ENCODE measurements at regions not wholly inside any gene's neighbourhood (a gene's known extent, or its start where the extent isn't known, plus 50 kb on each side); places are given as distances from the start of the nearest gene placed in this dataset.

GRCh38 chr6:55049866-55050265, 124.4 kb upstream of the HCRTR2 start:
- no peak overlapping the region for H2BK5ac ChIP-seq (ENCODE audit: insufficient read length, low read length)
- no CpG with 5 or more reads among the region's 1 CpG for WGBS (ENCODE audit: extremely low coverage, insufficient read length, low lambda C conversion rate)
- no peaks in the 10 kb centered on the region for H3K23me2 ChIP-seq (ENCODE audit: insufficient read length, low read depth, low read length, poor library complexity, severe bottlenecking)
- H4K5ac ChIP-seq (ENCODE audit: insufficient read length, low read depth, low read length) = no peak overlapping the region
- H4K20me1 ChIP-seq (ENCODE audit: control insufficient read depth, insufficient read depth, insufficient read length) = no peaks in the 10 kb centered on the region
- no peak overlapping the region for H2BK20ac ChIP-seq (ENCODE audit: low read depth, low read length, poor library complexity, severe bottlenecking)
- no peak overlapping the region for H4K91ac ChIP-seq (ENCODE audit: insufficient read length, low read depth, low read length)
- no peak overlapping the region for H3K4me2 ChIP-seq (ENCODE audit: insufficient read depth, insufficient read length, low read length)
- Mint-ChIP-seq H3K27me3 (ENCODE audit: low read depth) (no peaks in the 10 kb centered on the region), H3K4me3 (no peak overlapping the region), H3K4me1 (peaks cover 10 to 16% of the 10 kb centered on the region in 2 experiments), H3K9me3 (no peaks in the 10 kb centered on the region), H3K36me3 (ENCODE audit: insufficient read depth in 1 of 3, low read depth in 3 of 3) (no peaks in the 10 kb centered on the region), H3K27ac (no peak overlapping the region)
- H3K79me2 ChIP-seq (ENCODE audit: insufficient read depth, low read length) = no peaks in the 10 kb centered on the region
- no peaks in the 10 kb centered on the region for H3K4me1 ChIP-seq (ENCODE audit: insufficient read depth, low read length)
- H3K23ac ChIP-seq (ENCODE audit: insufficient read length, low read depth, low read length) = no peak overlapping the region
- no peak overlapping the region for H2BK15ac ChIP-seq (ENCODE audit: low read depth, low read length)
- no peak overlapping the region for H3K56ac ChIP-seq (ENCODE audit: insufficient read length, low read depth, low read length)
- no peak overlapping the region for H3K14ac ChIP-seq (ENCODE audit: insufficient read depth, low read length)
- no peak overlapping the region for H3K4ac ChIP-seq (ENCODE audit: low read depth, low read length)
- no peaks in the 10 kb centered on the region for H3K9me3 ChIP-seq (ENCODE audit: control insufficient read depth, low read depth, low read length)
- H2BK12ac ChIP-seq (ENCODE audit: insufficient read length, low read depth, low read length) = no peak overlapping the region
- TF ChIP-seq, protein P1, sequence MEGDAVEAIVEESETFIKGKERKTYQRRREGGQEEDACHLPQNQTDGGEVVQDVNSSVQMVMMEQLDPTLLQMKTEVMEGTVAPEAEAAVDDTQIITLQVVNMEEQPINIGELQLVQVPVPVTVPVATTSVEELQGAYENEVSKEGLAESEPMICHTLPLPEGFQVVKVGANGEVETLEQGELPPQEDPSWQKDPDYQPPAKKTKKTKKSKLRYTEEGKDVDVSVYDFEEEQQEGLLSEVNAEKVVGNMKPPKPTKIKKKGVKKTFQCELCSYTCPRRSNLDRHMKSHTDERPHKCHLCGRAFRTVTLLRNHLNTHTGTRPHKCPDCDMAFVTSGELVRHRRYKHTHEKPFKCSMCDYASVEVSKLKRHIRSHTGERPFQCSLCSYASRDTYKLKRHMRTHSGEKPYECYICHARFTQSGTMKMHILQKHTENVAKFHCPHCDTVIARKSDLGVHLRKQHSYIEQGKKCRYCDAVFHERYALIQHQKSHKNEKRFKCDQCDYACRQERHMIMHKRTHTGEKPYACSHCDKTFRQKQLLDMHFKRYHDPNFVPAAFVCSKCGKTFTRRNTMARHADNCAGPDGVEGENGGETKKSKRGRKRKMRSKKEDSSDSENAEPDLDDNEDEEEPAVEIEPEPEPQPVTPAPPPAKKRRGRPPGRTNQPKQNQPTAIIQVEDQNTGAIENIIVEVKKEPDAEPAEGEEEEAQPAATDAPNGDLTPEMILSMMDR (conservative IDR thresholded peaks at IDR 0.05) = no peak
- H3T11ph ChIP-seq (ENCODE audit: low read length) = no peak overlapping the region
- H3K79me1 ChIP-seq (ENCODE audit: insufficient read depth, low read depth, low read length, poor library complexity, severe bottlenecking) = no peaks in the 10 kb centered on the region
- H2AK5ac ChIP-seq (ENCODE audit: insufficient read length, low read length) = no peak overlapping the region
- H4K8ac ChIP-seq (replicated peaks; ENCODE audit: insufficient read length, low read depth, low read length) = no peak overlapping the region
- H3K18ac ChIP-seq (ENCODE audit: insufficient read length, low read depth, low read length) = no peak overlapping the region
- DNase-seq = no peak
- no peak overlapping the region for H3K27ac ChIP-seq (ENCODE audit: insufficient read length, low read depth, low read length)
- no peak overlapping the region for H3K9ac ChIP-seq (ENCODE audit: extremely low read depth, insufficient read length, low read length)
- no peak overlapping the region for H2AFZ ChIP-seq (ENCODE audit: low read length)
- no peak overlapping the region for H2BK120ac ChIP-seq (ENCODE audit: low read depth, low read length, poor library complexity, severe bottlenecking)
- H3K27me3 ChIP-seq (ENCODE audit: insufficient read depth, low read length) = no peaks in the 10 kb centered on the region
